Stromal cell of bone marrow (primary cell): ENCODE measurements at regions not wholly inside any gene's neighbourhood (a gene's known extent, or its start where the extent isn't known, plus 50 kb on each side); places are given as distances from the start of the nearest gene placed in this dataset.
A peak's percentile ranks its signal among the peaks of the same experiment; 100 is the strongest.
"Not testable (repeated sequence)": the region's sequence is repeated elsewhere in the genome, so short reads cannot be mapped to it uniquely, and the experiment has no call there.

Experiments used
- DNase-seq: peaks from one replicate; pipeline ENCODE4 v3.0.0-alpha.2; 2012; ENCODE audit warnings: low read depth

GRCh38 chrX:19172741-19173140 is 50.5 kb upstream of the ADGRG2 start:
- no peak for DNase-seq

GRCh38 chrX:19174401-19175025 is 52.2 kb upstream of the ADGRG2 start:
- peak; percentile 65 for DNase-seq

GRCh38 chrX:19176901-19177630 is 54.8 kb upstream of the ADGRG2 start:
- no peak for DNase-seq

DNA sequence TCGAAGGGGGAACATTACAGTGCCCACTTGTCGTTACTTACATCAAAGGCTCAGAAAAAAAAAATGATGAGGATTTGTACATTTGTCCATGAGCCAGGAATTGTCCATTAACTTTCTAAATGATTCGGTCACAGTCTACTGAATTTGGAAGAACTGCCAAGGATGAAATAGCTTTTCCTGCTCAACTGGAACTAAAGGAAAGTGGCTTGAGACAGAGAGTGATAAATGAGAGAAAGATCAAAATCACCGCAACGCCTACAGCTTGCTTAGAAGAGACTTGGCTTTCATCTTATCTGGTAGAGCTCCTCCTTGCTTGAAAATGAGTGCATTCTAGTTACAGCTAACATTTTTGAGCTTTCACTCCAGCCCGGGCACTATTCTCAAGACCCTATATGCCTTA is 55.5 kb upstream of the ADGRG2 start:
- no peak for DNase-seq

GRCh38 chrX:19178402-19178801 is 56.1 kb upstream of the ADGRG2 start:
- DNase-seq, result no peak

- no peak for DNase-seq
Measured at GRCh38 chrX:19179389-19179788, 57.1 kb upstream of the ADGRG2 start.

- no peak for DNase-seq
Measured at GRCh38 chrX:19181345-19181744, 59.1 kb upstream of the ADGRG2 start.

DNA sequence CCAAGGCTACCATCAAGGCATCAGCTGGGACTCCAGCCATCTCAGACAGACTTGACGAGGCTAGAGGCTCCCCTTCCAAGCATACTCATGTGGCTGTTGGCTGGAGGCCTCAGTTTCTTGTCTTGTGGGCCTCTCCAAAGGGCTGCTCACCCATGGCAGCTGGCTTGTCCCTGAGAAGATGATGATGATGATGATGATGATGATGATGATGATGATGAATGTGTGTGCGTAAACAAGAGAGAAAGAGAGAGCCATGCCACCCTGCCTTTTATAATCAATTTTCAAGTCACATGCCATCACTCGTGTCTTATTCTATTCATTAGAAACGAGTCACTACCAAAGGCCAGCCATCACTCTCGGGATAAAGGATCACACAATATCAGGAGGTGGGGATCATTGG is 60.5 kb upstream of the ADGRG2 start:
- DNase-seq, result no peak

- DNase-seq, result no peak
Measured at GRCh38 chrX:19183761-19184477, 61.7 kb upstream of the ADGRG2 start.

GRCh38 chrX:19188566-19188965 is 66.3 kb upstream of the ADGRG2 start:
- DNase-seq, result no peak

GRCh38 chrX:19190902-19191301 is 68.6 kb upstream of the ADGRG2 start:
- DNase-seq, result no peak

- DNase-seq, result no peak
Measured at GRCh38 chrX:19193565-19193964, 71.3 kb upstream of the ADGRG2 start.

DNA sequence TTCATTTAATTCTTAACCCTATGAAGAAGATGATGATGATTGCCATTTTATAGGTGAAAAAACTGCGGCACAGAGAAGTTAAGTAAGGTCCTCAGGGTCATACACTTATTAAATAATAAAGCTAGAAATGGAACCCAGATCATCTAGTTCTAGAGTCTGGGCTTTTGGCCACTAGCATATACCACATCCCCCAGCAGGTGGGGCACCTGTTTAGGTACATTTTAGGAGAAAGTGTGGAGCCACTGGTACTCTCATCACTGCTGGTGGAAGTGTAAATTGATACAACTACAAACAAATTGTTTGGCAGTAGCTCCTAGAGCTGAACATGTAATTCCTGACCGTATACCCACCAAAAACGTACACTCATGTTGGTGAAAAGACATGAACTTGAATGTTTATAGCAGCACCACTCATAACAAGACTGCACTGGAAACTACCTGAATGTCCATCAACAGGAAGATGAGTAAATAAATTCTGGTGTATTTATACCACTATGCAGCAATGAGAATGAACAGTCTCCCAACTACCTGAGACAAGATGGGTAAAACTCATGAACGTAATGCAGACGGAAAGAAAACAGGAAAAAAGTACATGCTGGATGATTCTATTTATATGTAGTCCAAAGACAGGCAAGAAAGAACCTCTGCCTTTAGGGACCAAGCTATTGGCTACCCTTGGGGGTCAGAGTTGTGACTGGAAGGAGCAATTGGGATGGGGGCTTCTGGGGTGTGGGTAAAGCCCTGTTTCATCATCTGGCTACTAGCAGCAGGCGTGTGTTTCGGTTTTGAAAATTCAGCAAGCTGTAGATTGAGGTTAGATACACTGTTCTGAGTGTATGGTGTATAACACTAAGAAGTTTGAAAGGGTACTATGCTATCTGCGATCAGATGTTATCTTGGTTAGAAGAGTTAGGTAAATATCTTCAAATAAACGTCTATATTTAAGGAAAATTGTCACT is 72.3 kb upstream of the ADGRG2 start:
- DNase-seq, result no peak

- DNase-seq, result no peak
Measured at GRCh38 chrX:19195243-19195610, 73.0 kb upstream of the ADGRG2 start.

- no peak for DNase-seq
Measured at GRCh38 chrX:19198473-19198872, 76.2 kb upstream of the ADGRG2 start.

GRCh38 chrX:19202171-19202570 is 79.9 kb upstream of the ADGRG2 start:
- DNase-seq, result no peak

DNA sequence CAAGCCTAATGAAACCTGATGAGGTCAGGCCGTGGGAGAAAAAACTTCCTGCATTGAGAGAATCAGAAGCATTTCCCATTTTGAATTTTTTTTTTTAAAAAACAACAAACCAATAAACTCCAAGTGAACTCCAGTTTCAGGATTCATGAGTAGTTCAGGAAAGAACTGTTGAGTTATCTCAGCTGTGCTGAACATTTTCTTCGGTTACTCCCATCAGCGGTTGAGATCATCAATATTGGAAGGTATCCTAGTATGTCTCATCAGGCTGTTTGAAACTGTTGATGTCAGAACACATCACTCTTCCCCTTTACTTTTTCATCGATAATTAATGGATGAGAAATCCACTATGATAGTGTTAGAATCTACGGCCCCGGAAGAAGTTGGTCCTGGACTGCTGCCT is 82.4 kb upstream of the ADGRG2 start:
- peak; percentile 14 for DNase-seq

GRCh38 chrX:19212037-19212436 is 89.8 kb upstream of the ADGRG2 start:
- DNase-seq, result no peak

- no peak for DNase-seq
Measured at GRCh38 chrX:19213610-19214152, 91.4 kb upstream of the ADGRG2 start.

DNA sequence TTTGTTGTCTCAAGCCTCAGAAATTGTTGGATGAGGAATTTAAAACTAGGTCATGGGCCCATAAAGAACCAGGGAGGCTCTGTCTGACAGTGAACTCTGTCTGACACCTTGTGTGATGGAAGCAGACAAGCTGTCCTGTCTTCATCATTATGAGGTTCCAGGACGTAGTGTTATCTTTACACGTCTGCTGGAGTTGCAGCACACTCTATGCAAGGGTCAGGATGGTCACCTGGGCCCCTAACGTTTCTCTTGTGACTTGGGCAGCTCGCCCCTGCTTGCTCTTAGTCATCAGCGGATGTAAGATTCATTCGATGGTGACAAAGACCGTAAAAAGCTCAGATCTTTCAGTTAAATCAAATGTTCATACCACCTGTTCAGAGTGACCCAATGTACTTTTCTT is 92.0 kb upstream of the ADGRG2 start:
- no peak for DNase-seq

DNA sequence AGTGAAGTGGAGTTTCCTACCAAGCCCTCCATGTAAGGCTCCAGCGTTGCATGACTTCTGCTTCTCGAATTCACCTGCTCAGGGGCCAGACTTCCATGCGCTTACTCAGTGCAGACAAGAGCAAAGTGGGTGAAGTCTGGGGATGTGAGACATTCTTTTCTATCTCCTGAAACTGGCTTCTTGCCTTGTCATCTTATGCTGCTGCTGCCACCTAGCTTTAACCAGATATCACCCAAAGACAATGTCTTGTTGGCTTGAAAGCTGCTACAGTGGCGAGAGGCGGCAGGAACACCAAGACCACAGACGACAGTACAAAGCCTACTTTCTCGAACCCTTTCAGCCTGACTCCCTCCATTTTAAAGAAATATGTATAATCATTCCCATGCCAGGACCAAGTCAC is 103.6 kb upstream of the ADGRG2 start:
- no peak for DNase-seq

- DNase-seq, result not testable (repeated sequence)
Measured at GRCh38 chrX:19229896-19230295, 107.6 kb upstream of the ADGRG2 start.
